ENCODE measurements at regions not wholly inside any gene's neighbourhood (a gene's known extent, or its start where the extent isn't known, plus 50 kb on each side); places are given as distances from the start of the nearest gene placed in this dataset.

GRCh38 chr5:174339130-174339529 is 293.6 kb downstream of the NSG2 start:
- Histone ChIP-seq H3K9me3 (no peaks in the 10 kb centered on the region), H3K27ac (no peak overlapping the region), H3K36me3 (no peaks in the 10 kb centered on the region), H3K4me3 (no peak overlapping the region), H3K4me1 (ENCODE audit: control insufficient read depth in 1 of 2, low read depth in 2 of 2) (peaks cover 14 to 40% of the 10 kb centered on the region in 2 donors), H3K27me3 (replicated peaks; ENCODE audit: insufficient read depth) (no peaks in the 10 kb centered on the region)
- ATAC-seq (ENCODE audit: insufficient number of reproducible peaks, low FRiP score, low read depth) (no peak), DNase-seq (ENCODE audit: low spot score) (no peak)
- no peak for TF ChIP-seq CTCF (IDR thresholded peaks at IDR 0.05)

- TF ChIP-seq CTCF (IDR thresholded peaks at IDR 0.05): no peak
- H3K27ac ChIP-seq: peak overlapping the region in 1 of 2 donors; percentile 13
- H3K36me3 ChIP-seq: no peaks in the 10 kb centered on the region
- no peak for DNase-seq (ENCODE audit: low spot score)
- no peak overlapping the region for H3K4me3 ChIP-seq
- no peaks in the 10 kb centered on the region for H3K9me3 ChIP-seq
- no peak for ATAC-seq (ENCODE audit: insufficient number of reproducible peaks, low FRiP score, low read depth)
- no peaks in the 10 kb centered on the region for H3K27me3 ChIP-seq (replicated peaks; ENCODE audit: insufficient read depth)
- peaks cover 14 to 39% of the 10 kb centered on the region in 2 donors for H3K4me1 ChIP-seq (ENCODE audit: control insufficient read depth in 1 of 2, low read depth in 2 of 2)
These were observed 294.7 kb downstream of the NSG2 start for GRCh38 chr5:174340226-174340625.

- Histone ChIP-seq H3K4me3 (no peak overlapping the region), H3K4me1 (ENCODE audit: control insufficient read depth in 1 of 2, low read depth in 2 of 2) (peaks cover 17 to 31% of the 10 kb centered on the region in 2 donors), H3K27me3 (replicated peaks; ENCODE audit: insufficient read depth) (no peaks in the 10 kb centered on the region), H3K27ac (no peak overlapping the region), H3K36me3 (no peaks in the 10 kb centered on the region), H3K9me3 (no peaks in the 10 kb centered on the region)
- ATAC-seq (ENCODE audit: insufficient number of reproducible peaks, low FRiP score, low read depth) (no peak), DNase-seq (ENCODE audit: low spot score) (no peak)
- TF ChIP-seq CTCF (IDR thresholded peaks at IDR 0.05): no peak
These were observed 297.2 kb downstream of the NSG2 start for GRCh38 chr5:174342696-174343095.

- Histone ChIP-seq H3K9me3 (no peaks in the 10 kb centered on the region), H3K4me1 (ENCODE audit: control insufficient read depth in 1 of 2, low read depth in 2 of 2) (peaks cover 21 to 30% of the 10 kb centered on the region in 2 donors), H3K27me3 (replicated peaks; ENCODE audit: insufficient read depth) (no peaks in the 10 kb centered on the region), H3K4me3 (no peak overlapping the region), H3K27ac (no peak overlapping the region), H3K36me3 (no peaks in the 10 kb centered on the region)
- no peak for DNase-seq (ENCODE audit: low spot score)
- TF ChIP-seq CTCF (IDR thresholded peaks at IDR 0.05): no peak
- ATAC-seq (ENCODE audit: insufficient number of reproducible peaks, low FRiP score, low read depth): no peak
These were observed 298.3 kb downstream of the NSG2 start for GRCh38 chr5:174343826-174344225.

GRCh38 chr5:174344335-174344734 is 298.8 kb downstream of the NSG2 start:
- Histone ChIP-seq H3K36me3 (no peaks in the 10 kb centered on the region), H3K27me3 (replicated peaks; ENCODE audit: insufficient read depth) (no peaks in the 10 kb centered on the region), H3K4me1 (ENCODE audit: control insufficient read depth in 1 of 2, low read depth in 2 of 2) (peaks cover 22 to 31% of the 10 kb centered on the region in 2 donors), H3K4me3 (no peak overlapping the region), H3K27ac (no peak overlapping the region), H3K9me3 (no peaks in the 10 kb centered on the region)
- TF ChIP-seq CTCF (IDR thresholded peaks at IDR 0.05): no peak
- DNase-seq (ENCODE audit: low spot score) (no peak), ATAC-seq (ENCODE audit: insufficient number of reproducible peaks, low FRiP score, low read depth) (no peak)

All from thoracic aorta (tissue), 2 donors.